Left renal pelvis (tissue), 4 donors: ENCODE measurements at regions not wholly inside any gene's neighbourhood (a gene's known extent, or its start where the extent isn't known, plus 50 kb on each side); places are given as distances from the start of the nearest gene placed in this dataset.

Experiments used
- DNase-seq, 4 donors: peaks; one replicate each; pipeline ENCODE4 v3.0.0-alpha.2; 2013; ENCODE audit warnings: low read depth in 4 of 4, low spot score in 3 of 4

DNA sequence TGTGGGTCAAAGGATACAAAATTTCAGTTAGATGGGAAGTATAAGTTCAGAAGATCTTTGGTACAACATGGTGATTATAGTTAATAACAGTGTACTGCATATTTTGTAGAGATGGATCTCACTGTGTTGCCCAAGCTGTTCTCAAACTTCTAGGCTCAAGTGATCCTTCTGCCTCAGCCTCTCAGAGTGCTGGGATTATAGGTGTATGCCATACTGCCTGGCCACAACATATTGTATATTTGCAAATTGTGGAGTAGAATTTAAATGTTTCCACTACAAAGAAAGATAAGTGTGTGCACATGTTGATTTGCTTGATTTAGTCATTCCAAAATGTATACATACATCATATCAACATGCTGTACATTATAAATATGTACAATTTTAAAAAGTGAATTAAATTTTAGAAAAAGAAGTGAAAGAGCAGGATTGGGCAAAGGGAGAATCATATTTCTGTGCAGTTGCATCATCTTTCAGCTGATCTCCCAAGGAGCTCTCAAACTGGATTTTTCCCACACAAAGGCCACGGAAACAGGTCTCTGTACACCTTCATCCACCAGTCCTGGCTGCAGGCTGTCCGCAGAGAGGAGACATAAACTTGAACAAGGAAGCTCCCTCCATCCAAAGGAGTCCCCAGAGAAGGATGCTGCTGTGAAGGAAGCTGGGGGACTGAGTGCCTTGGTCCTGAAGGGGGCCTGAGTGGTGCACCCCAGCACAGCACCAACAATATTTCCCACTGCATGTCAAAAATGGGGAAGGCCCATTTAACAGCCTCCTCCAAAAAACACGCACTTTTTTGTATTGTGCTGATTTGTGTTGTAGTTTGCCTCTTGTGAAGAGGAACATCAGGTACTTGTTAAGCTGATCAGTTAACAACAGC is 217.1 kb upstream of the GHITM start:
- DNase-seq = no peak

DNA sequence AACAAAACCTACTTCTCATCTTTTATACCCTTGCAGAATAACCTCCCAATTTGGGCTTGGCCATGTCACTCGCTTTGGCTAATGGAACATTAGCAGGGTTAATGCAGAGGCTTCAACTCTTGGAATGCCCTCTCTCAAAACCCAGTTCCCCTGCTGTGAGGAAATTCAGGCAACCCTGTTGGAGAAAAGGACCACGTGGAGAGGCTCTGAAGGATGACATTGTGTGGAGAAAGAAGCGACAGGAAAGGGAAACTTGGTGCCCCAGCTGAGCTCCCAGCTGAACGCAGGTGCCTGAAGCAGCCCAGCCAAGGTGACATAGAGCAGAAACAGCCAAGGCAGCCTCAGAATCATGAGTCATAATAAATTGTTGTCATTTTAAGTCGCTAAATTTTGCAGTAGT is 214.2 kb upstream of the GHITM start:
- DNase-seq = no peak

DNA sequence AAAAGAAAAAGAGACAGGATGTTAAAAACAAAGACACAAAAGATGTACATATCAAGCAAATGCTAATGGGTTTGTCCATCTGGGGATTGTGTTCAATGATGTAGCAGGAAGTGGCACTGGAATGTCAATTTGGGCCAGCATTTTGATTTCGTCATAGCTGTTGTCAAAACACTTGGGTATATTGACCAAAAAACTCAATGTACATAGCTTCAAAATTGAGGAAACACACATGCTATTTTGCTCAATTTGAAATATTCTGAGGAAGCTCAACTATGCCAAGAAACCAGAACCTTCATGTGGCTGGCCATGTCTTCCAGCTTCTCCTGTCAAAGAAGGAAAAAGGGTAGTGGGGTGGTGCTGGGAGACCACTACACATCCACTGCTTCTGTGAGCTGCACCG is 212.7 kb upstream of the GHITM start:
- DNase-seq = no peak

DNA sequence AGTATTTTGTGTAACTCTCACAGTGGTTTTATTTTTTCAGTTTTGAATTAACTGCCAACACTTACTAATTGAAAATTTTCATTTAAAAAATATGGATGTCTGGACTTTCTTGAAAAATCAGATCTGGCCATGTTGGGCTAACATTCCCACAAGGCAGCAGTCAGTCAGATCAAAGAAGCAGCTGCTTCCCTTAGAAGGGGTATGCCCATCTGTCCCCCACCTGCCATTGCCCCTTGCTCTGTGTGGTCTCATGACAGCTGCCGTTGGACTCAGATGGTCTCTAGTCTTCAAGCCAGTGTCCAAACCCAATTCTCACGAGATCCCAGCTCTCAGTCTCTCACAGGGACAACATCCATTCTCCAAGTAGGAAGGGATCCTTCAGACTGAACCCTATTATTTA is 212.1 kb upstream of the GHITM start:
- no peak for DNase-seq

DNA sequence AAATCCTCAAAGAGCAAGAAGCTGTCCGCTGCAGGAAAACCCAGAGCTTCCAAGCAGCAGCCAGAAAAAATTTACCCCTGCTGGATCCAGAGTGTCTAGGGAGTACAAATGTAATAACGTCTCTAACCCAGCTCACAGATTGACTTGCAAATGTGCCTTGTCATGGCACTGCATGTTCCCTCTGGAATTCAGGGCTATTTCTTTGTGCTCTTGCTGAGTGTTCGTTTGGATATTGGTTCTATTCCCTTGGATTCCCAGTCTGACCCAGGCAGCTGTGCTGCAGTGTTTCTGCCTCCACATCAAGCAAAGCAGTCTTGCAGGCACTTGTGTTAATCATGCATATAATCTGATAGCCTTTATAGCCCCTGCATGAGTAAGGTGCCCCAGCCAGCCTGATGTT is 209.9 kb upstream of the GHITM start:
- DNase-seq = no peak

DNA sequence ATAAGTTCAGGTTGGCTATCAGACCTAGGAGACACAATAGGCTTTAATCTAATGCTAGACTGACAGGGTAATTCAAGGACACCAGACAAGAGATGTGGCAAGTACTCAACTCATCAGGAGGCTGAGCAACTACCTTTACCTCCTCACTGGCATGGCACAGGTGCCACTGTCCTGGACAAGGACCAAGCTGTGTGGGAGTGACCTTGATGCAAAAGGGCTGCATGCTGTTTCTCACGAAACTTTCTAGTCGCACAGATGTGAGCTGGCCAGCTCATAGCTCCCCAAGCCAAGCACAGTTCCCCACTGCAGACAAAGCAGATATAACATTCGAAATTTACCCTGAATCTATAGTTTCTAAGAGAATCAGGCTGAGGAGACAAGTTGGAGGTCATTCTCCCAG is 207.6 kb upstream of the GHITM start:
- DNase-seq = no peak

DNA sequence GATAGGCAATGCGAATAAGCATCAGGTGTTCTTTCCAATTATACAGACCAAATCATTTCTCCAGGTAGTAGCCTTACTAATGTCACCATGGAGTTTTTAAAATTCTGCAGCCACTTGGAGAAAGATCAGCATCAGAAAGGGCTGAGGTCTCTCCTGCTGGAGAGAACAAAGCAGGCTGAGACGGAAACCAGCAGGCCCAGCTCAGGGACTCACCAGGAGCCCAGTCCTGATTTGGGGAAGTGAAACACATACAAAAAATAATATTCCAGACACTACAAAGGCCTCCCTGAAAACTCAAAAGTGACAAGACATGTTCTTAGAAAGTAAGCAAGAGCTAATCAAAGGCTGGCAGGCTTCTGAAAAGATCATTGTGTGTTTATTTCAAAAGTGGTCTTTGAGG is 207.1 kb upstream of the GHITM start:
- DNase-seq = no peak

DNA sequence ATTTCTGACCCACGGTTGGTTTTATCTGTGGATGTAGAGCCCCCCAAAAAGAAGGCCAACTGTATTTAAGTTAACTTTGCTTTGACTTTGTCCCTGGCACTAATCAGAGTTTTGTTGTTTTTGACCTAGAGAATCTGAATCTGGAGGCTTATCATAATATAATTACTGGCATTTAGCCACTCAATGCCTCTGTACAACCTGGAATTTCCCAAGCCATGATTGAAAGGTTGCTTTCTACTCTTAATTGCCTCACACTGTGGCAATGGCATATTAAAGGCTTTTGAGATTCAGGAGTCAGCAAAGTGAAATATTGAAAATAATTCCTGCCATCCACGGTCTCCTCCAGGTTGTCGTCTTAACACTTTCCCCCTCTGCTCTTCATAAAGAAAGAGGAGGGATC is 205.2 kb upstream of the GHITM start:
- no peak for DNase-seq

DNA sequence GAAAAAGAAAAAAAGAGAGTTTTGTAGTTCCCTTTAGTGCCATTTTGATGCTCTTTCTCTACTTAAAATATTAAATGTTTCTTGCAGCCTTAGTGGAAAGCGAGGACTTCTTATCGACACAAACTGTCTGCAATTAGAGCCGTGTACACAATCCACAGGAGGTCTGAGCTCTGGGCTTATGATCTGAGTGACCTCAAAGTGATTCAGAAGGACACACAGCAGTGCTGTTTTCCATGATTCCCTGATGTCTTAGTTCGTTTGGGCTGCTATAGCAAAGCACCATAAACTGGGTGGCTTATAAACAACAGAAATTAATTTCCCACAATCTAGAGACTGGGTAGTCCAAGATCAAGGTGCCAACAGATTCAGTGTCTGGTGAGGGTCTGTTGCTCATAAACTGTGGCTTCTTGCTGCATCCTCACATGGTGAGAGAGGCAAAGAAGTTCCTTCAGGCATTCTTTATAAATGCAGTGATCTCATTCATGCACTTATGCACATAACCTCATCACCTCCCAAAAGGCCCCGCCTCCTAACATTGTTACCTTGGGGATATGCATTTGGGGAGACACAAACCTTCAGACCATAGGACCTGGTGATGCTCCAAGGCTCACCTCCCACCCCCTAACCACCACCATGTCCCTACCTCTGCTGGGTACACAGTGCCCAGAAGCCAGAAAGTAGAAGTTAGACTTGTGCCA is 204.5 kb upstream of the GHITM start:
- no peak for DNase-seq

DNA sequence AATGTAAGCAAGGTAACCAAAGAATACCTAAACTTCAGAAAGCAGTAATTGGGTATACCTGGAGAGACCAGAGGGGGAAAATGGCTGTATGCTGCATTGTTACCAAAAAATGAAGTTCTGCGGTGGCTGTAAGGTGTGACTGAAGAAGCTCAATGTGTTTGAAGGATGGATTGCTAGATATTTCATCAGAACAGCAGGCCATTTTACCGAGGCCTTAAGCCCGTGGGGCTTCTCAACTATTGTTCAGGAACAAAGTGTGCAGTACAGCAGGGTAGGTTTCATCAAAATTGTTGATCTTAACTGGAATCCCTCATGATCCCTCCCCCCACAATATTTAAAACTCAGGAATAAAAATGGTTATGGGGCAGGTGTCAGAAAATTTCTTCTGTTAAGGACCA is 204.0 kb upstream of the GHITM start:
- no peak for DNase-seq

DNA sequence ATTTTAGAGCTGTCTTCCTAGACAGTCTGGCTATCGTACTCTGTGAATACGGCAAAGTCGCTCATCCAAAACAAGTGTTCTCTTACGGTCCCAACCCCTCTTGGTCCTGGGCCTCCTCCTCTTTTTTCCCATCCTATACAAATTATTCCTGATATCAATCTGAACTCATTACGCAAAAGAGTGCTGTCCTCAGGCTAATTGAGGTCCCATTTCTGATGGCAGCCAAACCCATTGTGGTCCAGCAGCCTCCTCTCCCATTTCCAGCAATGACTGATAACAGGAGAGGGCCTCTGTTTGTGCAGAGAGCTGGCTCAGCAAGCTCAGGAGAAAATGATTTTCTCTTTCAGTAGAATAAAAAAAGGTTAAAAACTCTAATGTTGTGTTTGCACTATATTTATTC is 203.4 kb upstream of the GHITM start:
- DNase-seq = no peak

DNA sequence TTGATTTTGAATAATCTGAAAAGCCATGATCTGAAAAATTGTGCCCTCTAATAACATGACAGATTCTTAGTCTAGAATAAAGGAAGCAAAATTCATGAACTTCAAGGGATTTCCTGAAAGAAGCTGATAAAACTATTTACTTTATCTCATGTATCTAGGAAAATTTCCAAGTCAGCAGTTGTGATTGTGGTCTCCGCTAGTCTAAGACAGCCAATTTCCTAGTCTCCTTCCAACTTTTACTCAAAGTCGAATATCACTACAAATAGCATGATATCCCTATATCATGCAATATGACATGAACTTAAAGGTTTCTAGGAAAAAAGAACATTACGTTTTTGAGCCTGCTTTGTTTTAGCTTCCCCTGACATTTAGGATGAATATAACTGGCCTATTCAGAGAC is 202.1 kb upstream of the GHITM start:
- no peak for DNase-seq

DNA sequence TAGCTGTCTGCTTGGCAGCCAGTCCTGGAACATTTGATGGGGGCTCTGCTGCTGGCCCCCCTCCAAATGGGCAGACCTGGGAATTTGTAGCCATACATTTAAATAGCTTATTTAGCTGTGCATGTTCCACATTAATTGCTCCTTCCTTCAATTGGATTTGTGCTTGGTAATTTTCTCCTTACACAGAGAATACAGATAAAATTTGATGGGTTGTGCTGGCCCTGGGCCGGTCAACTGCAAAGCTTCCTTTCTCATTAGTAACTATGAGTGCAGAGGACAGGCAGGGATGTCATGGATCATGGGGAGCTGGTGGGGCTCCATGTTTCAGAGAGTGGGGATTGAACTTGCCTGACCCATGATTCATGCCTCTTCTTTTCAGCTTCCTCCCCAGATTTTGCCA is 201.5 kb upstream of the GHITM start:
- DNase-seq = no peak

DNA sequence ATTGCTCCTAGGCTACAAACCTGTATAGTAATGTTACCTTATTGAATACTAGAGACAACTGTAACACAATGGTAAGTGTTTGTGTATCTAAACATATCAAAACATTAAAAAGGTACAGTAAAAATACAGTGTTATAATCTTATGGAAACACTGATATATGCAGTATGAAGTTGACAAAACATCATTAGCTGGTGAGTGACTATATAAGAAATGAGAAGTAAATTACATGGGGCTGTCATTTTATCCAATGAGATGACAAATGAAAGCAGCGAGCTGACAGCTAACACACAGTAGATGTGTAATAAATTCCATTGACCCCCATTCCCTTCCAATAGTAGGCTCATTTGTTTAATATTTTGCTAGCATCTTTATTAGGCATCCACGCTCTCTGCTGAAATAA is 198.1 kb upstream of the GHITM start:
- no peak for DNase-seq

DNA sequence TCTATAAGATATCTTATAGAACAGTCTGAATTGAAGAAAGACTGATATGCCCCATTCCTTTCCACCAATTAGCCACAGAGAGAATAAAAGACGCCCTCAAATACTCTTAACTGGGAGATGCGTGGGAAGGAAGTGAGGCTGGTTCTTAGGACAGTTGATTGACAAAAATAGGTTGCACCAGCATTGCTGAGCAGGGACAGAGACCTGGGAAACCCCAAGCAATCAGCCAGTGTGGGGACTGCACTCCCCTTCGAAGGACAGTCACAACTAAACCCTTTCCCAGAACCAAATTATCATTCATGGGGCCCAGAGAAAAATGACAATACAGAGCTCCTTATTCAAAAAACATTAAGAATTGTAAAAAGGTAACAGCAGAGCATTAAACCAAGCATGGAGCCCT is 196.9 kb upstream of the GHITM start:
- no peak for DNase-seq

DNA sequence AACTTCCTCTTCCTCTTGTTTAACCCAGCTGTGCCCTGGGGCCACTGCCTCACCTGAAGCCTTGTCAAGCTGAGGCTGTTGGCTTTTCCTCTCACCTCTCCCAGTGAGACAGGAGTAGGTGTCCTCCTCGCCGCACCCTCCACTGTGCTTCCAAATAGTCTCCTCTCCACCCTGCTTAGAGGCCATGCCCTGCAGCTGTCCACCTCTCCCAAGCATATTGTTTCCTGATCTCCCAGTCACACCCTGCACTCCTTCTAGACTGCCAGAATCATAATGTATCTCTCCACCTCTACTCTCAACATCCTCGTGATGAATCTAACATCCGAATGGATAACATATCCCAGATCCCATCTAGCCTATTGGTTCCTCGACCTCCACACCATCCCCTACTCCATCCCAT is 196.3 kb upstream of the GHITM start:
- no peak for DNase-seq

DNA sequence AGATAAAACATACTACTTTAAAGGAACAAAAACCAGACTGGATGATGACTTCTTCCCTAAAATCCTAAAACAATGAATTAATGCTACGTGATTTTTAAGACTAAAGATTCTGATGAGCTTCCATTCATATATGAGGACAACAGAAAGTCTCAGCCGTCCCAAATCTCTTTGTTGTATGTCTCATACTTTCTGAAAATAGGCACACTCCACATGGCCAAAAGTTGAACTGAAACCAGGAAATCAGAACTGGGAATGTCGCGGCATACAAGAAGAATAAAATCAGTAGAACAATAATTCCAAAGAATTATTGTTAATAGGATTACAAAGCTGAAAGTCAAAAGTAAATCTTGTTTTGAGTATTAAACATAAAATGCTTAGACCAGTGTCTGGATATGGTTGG is 195.4 kb upstream of the GHITM start:
- no peak for DNase-seq

DNA sequence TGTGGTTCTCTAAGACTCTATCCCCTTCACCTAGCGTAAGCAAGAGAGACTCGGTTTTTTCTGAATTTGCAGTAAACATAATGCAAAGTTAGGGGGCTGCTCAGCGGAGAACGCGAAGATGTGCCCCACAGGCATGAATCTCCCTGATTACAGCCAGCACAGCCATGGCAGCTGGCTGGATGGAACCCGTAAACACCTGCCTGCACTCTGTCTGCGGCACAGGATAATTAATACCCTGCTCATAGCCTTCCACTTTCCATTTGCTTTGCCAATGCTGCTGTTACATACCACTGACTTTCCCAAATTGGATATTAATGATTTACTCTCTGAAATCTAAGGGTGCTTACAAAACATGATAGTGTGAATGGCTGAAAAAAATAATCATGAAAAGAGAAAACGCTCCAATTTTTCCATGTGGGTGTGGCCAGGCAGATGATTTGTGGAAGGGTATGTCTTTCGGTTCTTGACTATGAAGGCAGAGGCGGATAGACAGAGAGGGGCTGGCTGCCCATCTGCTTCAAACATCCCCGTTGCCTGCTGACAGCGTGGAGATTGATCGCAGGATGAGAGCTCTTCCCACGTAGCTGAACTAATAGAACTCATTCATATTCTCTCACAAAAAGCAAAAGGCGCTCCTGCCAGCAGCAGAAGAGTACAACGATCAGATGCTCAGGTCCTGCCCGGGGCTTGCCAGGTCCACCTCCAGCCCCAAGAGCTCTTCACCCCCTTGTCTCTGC is 193.2 kb upstream of the GHITM start:
- no peak for DNase-seq

DNA sequence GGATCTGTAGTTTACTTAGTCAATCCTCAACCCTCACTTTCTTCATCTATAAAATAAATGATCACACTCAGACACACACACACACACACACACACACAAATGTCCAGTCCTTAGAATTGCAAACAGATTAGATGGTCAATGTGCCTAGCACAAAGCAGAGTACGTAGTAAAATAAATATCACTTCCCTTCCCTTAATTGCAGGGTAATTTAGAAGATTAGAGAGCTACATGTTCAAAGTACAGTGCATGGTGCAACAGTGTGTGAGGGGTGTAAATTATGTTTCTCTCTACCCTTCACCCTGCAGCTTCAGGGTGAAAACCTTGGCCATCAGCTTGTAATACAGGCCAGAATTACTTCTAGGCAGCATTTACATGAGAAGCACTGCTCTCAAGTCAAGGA is 187.0 kb upstream of the GHITM start:
- DNase-seq = no peak

DNA sequence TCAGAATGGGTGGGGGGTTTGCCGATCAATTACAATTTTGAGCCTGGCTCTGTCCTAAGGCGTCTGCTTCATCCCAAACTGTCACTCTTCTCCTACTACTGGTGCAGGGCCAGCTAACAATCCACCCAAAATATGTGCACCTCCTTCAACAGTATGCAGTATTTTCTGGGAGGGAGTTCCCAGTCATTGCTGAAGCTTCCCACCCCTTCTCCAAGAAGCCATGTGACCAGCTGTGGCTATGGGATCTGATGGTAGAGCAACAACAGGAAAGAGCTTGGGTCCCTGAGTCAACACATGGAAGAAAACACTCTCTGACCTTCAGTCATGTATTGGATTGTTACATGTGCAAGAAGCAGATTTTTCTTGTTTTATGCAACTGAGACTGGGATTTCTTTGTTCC is 185.7 kb upstream of the GHITM start:
- DNase-seq = no peak

DNA sequence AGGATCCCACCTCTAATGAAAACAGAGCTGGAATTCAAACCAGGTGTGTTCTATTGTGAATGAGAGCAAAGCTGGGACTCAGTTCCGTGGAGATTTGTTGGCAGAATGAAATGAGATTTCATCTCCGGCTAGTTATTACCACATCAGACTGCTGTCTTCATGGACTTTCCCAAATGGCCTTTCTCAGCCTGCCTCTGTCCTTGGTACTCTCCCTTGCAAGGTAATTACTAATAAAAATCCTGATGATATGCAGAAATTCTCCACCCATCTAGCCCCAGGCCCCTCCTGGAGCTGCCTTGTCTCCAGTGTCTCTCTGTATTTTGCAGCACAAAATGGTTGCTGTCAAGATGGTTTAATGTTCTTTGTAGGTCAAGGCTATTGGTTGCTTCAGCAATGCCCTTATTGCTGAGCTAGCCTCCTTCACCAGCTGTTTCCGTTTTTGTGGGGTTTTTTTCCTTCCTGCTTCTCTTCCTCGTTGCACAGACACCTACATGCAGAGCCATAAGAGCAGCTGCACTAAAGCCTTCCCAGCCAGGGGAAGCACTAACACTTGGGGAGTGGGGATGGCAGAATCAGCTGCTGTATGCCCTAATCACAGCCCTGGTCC is 185.0 kb upstream of the GHITM start:
- DNase-seq = no peak
